SK-N-SH (cell line): ENCODE measurements at regions not wholly inside any gene's neighbourhood (a gene's known extent, or its start where the extent isn't known, plus 50 kb on each side); places are given as distances from the start of the nearest gene placed in this dataset.

Experiments used
- CTCF ChIP-seq: fragments of 200-600 bp; sonication (generic); IDR thresholded peaks from 2 replicates; pipeline ENCODE4 v1.6.1; 2017; ENCODE audit warnings: antibody characterized with exemption, mild to moderate bottlenecking, moderate library complexity
- FOXM1 ChIP-seq: IDR thresholded peaks from 2 replicates; pipeline ENCODE4 v1.4.0; 2012; ENCODE audit warnings: low read depth, mild to moderate bottlenecking
- JUND ChIP-seq: IDR thresholded peaks from 2 replicates; pipeline ENCODE4 v1.4.0; 2012
- MAX ChIP-seq: IDR thresholded peaks from 2 replicates; pipeline ENCODE4 v1.4.0; 2012; ENCODE audit warnings: low read depth
- MXI1 ChIP-seq: IDR thresholded peaks from 2 replicates; pipeline ENCODE4 v1.6.1; 2012; ENCODE audit warnings: mild to moderate bottlenecking, low read depth, low read length, improper control_type of control experiment
- POLR2AphosphoS5 ChIP-seq: IDR thresholded peaks from 2 replicates; pipeline ENCODE4 v1.6.1; 2012; ENCODE audit warnings: low read depth, low read length
- SIN3A ChIP-seq: IDR thresholded peaks from 2 replicates; pipeline ENCODE4 v1.6.1; 2012; ENCODE audit warnings: low read depth, mild to moderate bottlenecking, low read length, moderate library complexity, borderline replicate concordance
- TF ChIP-seq, protein P1 (sequence below): IDR thresholded peaks from 2 replicates; pipeline ENCODE4 v1.6.1; 2012; ENCODE audit warnings: mild to moderate bottlenecking, low read depth, low read length, moderate library complexity

DNA sequence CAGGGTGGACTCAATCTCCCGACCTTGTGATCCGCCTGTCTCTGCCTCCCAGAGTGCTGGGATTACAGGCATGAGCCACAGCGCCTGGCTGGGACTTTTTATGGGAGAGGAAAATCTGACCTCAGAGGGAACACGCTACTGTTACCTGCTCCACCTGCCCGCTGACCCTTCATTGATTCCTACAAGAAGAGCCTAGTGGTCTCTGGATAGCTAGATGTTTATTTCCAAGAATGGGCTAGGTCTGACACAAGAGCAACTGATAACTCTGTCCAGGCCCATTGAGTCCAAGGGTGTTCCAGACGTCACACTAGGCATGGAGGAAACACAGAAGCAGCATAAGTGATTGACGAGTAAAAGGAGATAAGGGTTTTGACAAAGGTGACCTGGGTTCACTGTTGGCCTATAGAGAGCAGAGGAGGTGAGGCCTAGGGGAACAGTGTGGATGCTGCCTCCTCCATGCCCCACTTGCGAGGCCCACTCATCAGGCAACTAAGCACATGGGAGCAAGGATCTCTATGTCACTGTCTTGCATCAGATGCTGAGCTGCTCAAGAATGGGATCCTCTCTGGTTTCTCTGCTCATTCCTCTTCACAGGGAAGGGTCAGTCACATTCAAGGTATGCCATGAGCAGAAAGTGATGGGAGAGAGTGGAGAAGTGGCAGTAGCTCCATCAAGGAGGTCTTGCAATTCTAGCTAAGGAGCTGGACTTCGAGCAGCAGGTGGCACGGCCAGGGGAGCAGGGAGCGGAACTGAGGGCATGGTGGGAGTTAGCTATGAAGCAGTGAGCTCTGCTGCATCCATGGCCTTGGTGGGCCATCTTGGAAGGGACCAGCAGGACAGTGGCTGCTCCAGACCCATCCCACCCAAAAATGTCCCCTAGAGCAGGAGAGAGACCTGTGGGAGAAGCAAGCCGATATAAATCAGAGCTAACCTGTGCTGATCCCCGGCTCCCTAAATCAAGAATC lies 145.2 kb downstream of the WSCD1 start:
- no peak for TF ChIP-seq POLR2AphosphoS5
- no peak for TF ChIP-seq CTCF
- no peak for TF ChIP-seq JUND
- no peak for TF ChIP-seq MAX
- no peak for TF ChIP-seq SIN3A
- no peak for TF ChIP-seq MXI1
- TF ChIP-seq, protein P1, sequence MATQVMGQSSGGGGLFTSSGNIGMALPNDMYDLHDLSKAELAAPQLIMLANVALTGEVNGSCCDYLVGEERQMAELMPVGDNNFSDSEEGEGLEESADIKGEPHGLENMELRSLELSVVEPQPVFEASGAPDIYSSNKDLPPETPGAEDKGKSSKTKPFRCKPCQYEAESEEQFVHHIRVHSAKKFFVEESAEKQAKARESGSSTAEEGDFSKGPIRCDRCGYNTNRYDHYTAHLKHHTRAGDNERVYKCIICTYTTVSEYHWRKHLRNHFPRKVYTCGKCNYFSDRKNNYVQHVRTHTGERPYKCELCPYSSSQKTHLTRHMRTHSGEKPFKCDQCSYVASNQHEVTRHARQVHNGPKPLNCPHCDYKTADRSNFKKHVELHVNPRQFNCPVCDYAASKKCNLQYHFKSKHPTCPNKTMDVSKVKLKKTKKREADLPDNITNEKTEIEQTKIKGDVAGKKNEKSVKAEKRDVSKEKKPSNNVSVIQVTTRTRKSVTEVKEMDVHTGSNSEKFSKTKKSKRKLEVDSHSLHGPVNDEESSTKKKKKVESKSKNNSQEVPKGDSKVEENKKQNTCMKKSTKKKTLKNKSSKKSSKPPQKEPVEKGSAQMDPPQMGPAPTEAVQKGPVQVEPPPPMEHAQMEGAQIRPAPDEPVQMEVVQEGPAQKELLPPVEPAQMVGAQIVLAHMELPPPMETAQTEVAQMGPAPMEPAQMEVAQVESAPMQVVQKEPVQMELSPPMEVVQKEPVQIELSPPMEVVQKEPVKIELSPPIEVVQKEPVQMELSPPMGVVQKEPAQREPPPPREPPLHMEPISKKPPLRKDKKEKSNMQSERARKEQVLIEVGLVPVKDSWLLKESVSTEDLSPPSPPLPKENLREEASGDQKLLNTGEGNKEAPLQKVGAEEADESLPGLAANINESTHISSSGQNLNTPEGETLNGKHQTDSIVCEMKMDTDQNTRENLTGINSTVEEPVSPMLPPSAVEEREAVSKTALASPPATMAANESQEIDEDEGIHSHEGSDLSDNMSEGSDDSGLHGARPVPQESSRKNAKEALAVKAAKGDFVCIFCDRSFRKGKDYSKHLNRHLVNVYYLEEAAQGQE: no peak
- TF ChIP-seq FOXM1: no peak
